ENCODE measurements at regions not wholly inside any gene's neighbourhood (a gene's known extent, or its start where the extent isn't known, plus 50 kb on each side); places are given as distances from the start of the nearest gene placed in this dataset.
A peak's percentile ranks its signal among the peaks of the same experiment; 100 is the strongest.

GRCh38 chr9:87156247-87156646, 208.9 kb upstream of the GAS1 start:
- no peak for DNase-seq (ENCODE audit: low read depth)

- no peak for DNase-seq (ENCODE audit: low read depth)
These were observed 210.2 kb upstream of the GAS1 start for GRCh38 chr9:87157366-87158031.

- DNase-seq (ENCODE audit: low read depth): no peak
These were observed 211.5 kb upstream of the GAS1 start for GRCh38 chr9:87158765-87159164.

- DNase-seq (ENCODE audit: low read depth): no peak
These were observed 213.1 kb upstream of the GAS1 start for GRCh38 chr9:87160148-87161102.

- DNase-seq (ENCODE audit: low read depth): no peak
These were observed 219.9 kb upstream of the GAS1 start for GRCh38 chr9:87167161-87167560.

- DNase-seq (ENCODE audit: low read depth): no peak
These were observed 220.3 kb upstream of the GAS1 start for GRCh38 chr9:87167582-87167981.

GRCh38 chr9:87178302-87178701, 231.0 kb upstream of the GAS1 start:
- peak; percentile 16 for DNase-seq (ENCODE audit: low read depth)

- DNase-seq (ENCODE audit: low read depth): no peak
These were observed 232.4 kb upstream of the GAS1 start for GRCh38 chr9:87179553-87180340.

GRCh38 chr9:87180361-87180760, 233.1 kb upstream of the GAS1 start:
- no peak for DNase-seq (ENCODE audit: low read depth)

GRCh38 chr9:87180841-87181240, 233.5 kb upstream of the GAS1 start:
- DNase-seq (ENCODE audit: low read depth): no peak

- no peak for DNase-seq (ENCODE audit: low read depth)
These were observed 234.4 kb upstream of the GAS1 start for GRCh38 chr9:87181670-87182069.

GRCh38 chr9:87184956-87185642, 237.8 kb upstream of the GAS1 start:
- DNase-seq (ENCODE audit: low read depth): no peak

GRCh38 chr9:87187656-87188055, 240.3 kb upstream of the GAS1 start:
- DNase-seq (ENCODE audit: low read depth): no peak

GRCh38 chr9:87189006-87189405, 241.7 kb upstream of the GAS1 start:
- no peak for DNase-seq (ENCODE audit: low read depth)

GRCh38 chr9:87193151-87193550, 245.8 kb upstream of the GAS1 start:
- DNase-seq (ENCODE audit: low read depth): no peak

- DNase-seq (ENCODE audit: low read depth): peak; percentile 87
These were observed 246.9 kb upstream of the GAS1 start for GRCh38 chr9:87193925-87194868.

GRCh38 chr9:87195306-87195705, 248.0 kb upstream of the GAS1 start:
- no peak for DNase-seq (ENCODE audit: low read depth)

- no peak for DNase-seq (ENCODE audit: low read depth)
These were observed 250.2 kb upstream of the GAS1 start for GRCh38 chr9:87197349-87198130.

- DNase-seq (ENCODE audit: low read depth): no peak
These were observed 251.4 kb upstream of the GAS1 start for GRCh38 chr9:87198716-87199115.

GRCh38 chr9:87199278-87199677, 252.0 kb upstream of the GAS1 start:
- no peak for DNase-seq (ENCODE audit: low read depth)
